ENCODE measurements at regions not wholly inside any gene's neighbourhood (a gene's known extent, or its start where the extent isn't known, plus 50 kb on each side); places are given as distances from the start of the nearest gene placed in this dataset.
"Not testable (repeated sequence)": the region's sequence is repeated elsewhere in the genome, so short reads cannot be mapped to it uniquely, and the experiment has no call there.

GRCh38 chr7:46261638-46262037 lies 340.6 kb upstream of the IGFBP3 start:
- not testable (repeated sequence) for TF ChIP-seq EZH2 (IDR thresholded peaks at IDR 0.05; ENCODE audit: insufficient read depth, poor library complexity, severe bottlenecking); EZH2phosphoT487 (IDR thresholded peaks at IDR 0.05; ENCODE audit: insufficient read depth, low read depth)

Measured in GM23248 (cell line).